Breast epithelium (tissue), 3 donors: ENCODE measurements at regions not wholly inside any gene's neighbourhood (a gene's known extent, or its start where the extent isn't known, plus 50 kb on each side); places are given as distances from the start of the nearest gene placed in this dataset.
"Not testable (repeated sequence)": the region's sequence is repeated elsewhere in the genome, so short reads cannot be mapped to it uniquely, and the experiment has no call there.

Experiments
- CTCF ChIP-seq, 3 donors: fragments of 450-650 bp; IDR thresholded peaks; one replicate each; pipeline ENCODE4 v1.5.1; 2016 to 2017; ENCODE audit warnings: antibody characterized with exemption in 3 of 3, mild to moderate bottlenecking in 3 of 3, moderate library complexity in 3 of 3
- POLR2A ChIP-seq: fragments of 450-650 bp; IDR thresholded peaks from one replicate; pipeline ENCODE4 v1.6.1; 2016; ENCODE audit warnings: antibody characterized with exemption, mild to moderate bottlenecking, moderate library complexity
- POLR2AphosphoS5 ChIP-seq, 3 donors: sonication (generic); formaldehyde crosslinking; IDR thresholded peaks; one replicate each; pipeline ENCODE4 v1.6.1; 2017; ENCODE audit warnings: antibody characterized with exemption in 3 of 3

GRCh38 chr15:30222798-30223591, 88.1 kb downstream of the GOLGA8T start:
- TF ChIP-seq CTCF (IDR thresholded peaks at IDR 0.05); POLR2A; POLR2AphosphoS5 (IDR thresholded peaks at IDR 0.05): not testable (repeated sequence)
